D341Med (cell line): ENCODE measurements at regions not wholly inside any gene's neighbourhood (a gene's known extent, or its start where the extent isn't known, plus 50 kb on each side); places are given as distances from the start of the nearest gene placed in this dataset.
A peak's percentile ranks its signal among the peaks of the same experiment; 100 is the strongest.
"Not testable (repeated sequence)": the region's sequence is repeated elsewhere in the genome, so short reads cannot be mapped to it uniquely, and the experiment has no call there.

ENCODE experiments used
- DNase-seq: peaks from one replicate; pipeline ENCODE4 v3.0.0; 2012; ENCODE audit warnings: low spot score

- DNase-seq = peak; percentile 88
Measured at GRCh38 chrX:73943693-73944562, 91.4 kb upstream of the XIST start.

GRCh38 chrX:73940893-73941470 is 88.5 kb upstream of the XIST start:
- DNase-seq = no peak

GRCh38 chrX:73937843-73938242 is 85.3 kb upstream of the XIST start:
- not testable (repeated sequence) for DNase-seq

GRCh38 chrX:73932522-73932921 is 80.0 kb upstream of the XIST start:
- no peak for DNase-seq

- DNase-seq = no peak
Measured at GRCh38 chrX:73930300-73930699, 77.8 kb upstream of the XIST start.

- DNase-seq = no peak
Measured at GRCh38 chrX:73922856-73923455, 70.4 kb upstream of the XIST start.

- no peak for DNase-seq
Measured at GRCh38 chrX:73916931-73917667, 64.6 kb upstream of the XIST start.

- DNase-seq = no peak
Measured at GRCh38 chrX:73916489-73916888, 64.0 kb upstream of the XIST start.

GRCh38 chrX:73914792-73915191 is 62.3 kb upstream of the XIST start:
- not testable (repeated sequence) for DNase-seq

- no peak for DNase-seq
Measured at GRCh38 chrX:73913580-73913979, 61.1 kb upstream of the XIST start.

GRCh38 chrX:73911946-73912345 is 59.4 kb upstream of the XIST start:
- DNase-seq = not testable (repeated sequence)

GRCh38 chrX:73905749-73906374 is 53.3 kb upstream of the XIST start:
- not testable (repeated sequence) for DNase-seq

- DNase-seq = no peak
Measured at GRCh38 chrX:73903941-73904340, 51.4 kb upstream of the XIST start.
